VCaP (cell line): ENCODE measurements at regions not wholly inside any gene's neighbourhood (a gene's known extent, or its start where the extent isn't known, plus 50 kb on each side); places are given as distances from the start of the nearest gene placed in this dataset.

Experiments used
- H3K27ac ChIP-seq: fragments of 450-650 bp; 2 replicates; pipeline ENCODE4 v1.5.1; 2017
- CTCF ChIP-seq: fragments of 450-650 bp; conservative IDR thresholded peaks from 2 replicates; pipeline ENCODE4 v1.5.1; 2017; ENCODE audit warnings: mild to moderate bottlenecking, moderate library complexity

- TF ChIP-seq CTCF = no peak
- no peak overlapping the region for H3K27ac ChIP-seq
Observed at GRCh38 chr1:69313118-69313517, 254.6 kb upstream of the LRRC7 start.

GRCh38 chr1:69315416-69315815 is 252.3 kb upstream of the LRRC7 start:
- no peak for TF ChIP-seq CTCF
- no peak overlapping the region for H3K27ac ChIP-seq

- H3K27ac ChIP-seq = no peak overlapping the region
- TF ChIP-seq CTCF = no peak
Observed at GRCh38 chr1:69315823-69316222, 251.9 kb upstream of the LRRC7 start.

GRCh38 chr1:69319287-69319686 is 248.4 kb upstream of the LRRC7 start:
- H3K27ac ChIP-seq = peak overlapping the region; percentile 76
- TF ChIP-seq CTCF = no peak

- no peak for TF ChIP-seq CTCF
Observed at GRCh38 chr1:69320757-69321211, 246.9 kb upstream of the LRRC7 start.

GRCh38 chr1:69321311-69321710 is 246.4 kb upstream of the LRRC7 start:
- TF ChIP-seq CTCF = no peak
- H3K27ac ChIP-seq = no peak overlapping the region

More at GRCh38 chr1:69320757-69321211, 246.9 kb upstream of the LRRC7 start:
- peak overlapping the region; percentile 76 for H3K27ac ChIP-seq

GRCh38 chr1:69328186-69328585 is 239.5 kb upstream of the LRRC7 start:
- no peak for TF ChIP-seq CTCF
- H3K27ac ChIP-seq = no peak overlapping the region
